Ascending aorta (tissue), 2 donors: ENCODE measurements at regions not wholly inside any gene's neighbourhood (a gene's known extent, or its start where the extent isn't known, plus 50 kb on each side); places are given as distances from the start of the nearest gene placed in this dataset.

ENCODE experiments used
- DNase-seq, 2 donors: peaks; one replicate each; pipeline ENCODE4 v3.0.0-alpha.2; 2019; ENCODE audit warnings: low spot score in 2 of 2
- H3K27ac ChIP-seq, 2 donors: fragments of 200-600 bp; sonication (generic); one replicate each; pipeline ENCODE4 v1.5.1; 2016 to 2017; ENCODE audit warnings: mild to moderate bottlenecking in 1 of 2
- H3K27me3 ChIP-seq: fragments of 200-600 bp; sonication (generic); one replicate; pipeline ENCODE4 v1.5.1; 2017
- H3K36me3 ChIP-seq, 2 donors: fragments of 200-600 bp; sonication (generic); one replicate each; pipeline ENCODE4 v1.5.1; 2016
- H3K4me1 ChIP-seq, 2 donors: fragments of 200-600 bp; sonication (generic); one replicate each; pipeline ENCODE4 v1.5.1; 2016 to 2017; ENCODE audit warnings: mild to moderate bottlenecking in 1 of 2
- H3K4me3 ChIP-seq, 2 donors: fragments of 200-600 bp; sonication (generic); one replicate each; pipeline ENCODE4 v1.5.1; 2016 to 2017; ENCODE audit warnings: mild to moderate bottlenecking in 1 of 2
- H3K9me3 ChIP-seq, 2 donors: fragments of 200-600 bp; sonication (generic); one replicate each; pipeline ENCODE4 v1.5.1; 2016
- CTCF ChIP-seq, 3 experiments: fragments of 200-600 bp in 2 of 3; fragments of 450-650 bp in 1 of 3; sonication (generic) in 2 of 3; IDR thresholded peaks; one replicate each; pipeline ENCODE4 v1.5.1; 2016 to 2019; ENCODE audit warnings: antibody characterized with exemption in 3 of 3, mild to moderate bottlenecking in 1 of 3, moderate library complexity in 1 of 3
- intact Hi-C: fragments of 100-400 bp; cut with DNase I; formaldehyde crosslinking; loops from one replicate; pipeline ENCODE4 v1.15.1; 2023

DNA sequence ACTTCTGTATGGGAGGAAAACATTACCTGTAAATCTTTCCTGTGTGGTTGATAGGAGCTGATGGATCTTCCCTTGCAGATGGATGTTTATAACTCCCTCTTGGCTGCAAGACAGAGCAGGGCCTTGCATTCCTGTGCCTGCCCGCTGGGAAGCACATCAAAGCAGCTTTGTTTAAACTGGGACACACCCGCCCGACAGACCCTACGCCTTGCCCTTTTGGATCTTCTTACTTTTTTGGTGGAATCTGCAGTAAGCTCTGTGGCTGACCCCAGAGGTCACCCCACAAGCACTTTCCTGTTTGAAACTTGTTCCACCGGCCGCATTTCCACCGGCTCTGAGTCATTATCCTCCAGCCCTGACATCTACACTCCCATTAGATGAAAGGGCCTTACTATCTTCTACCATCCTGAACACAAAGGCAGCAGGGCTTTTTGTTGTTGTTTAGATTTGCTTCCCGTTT is 244.1 kb upstream of the STT3B start:
- no peak overlapping the region for H3K4me3 ChIP-seq
- DNase-seq, result no peak
- H3K36me3 ChIP-seq, result no peaks in the 10 kb centered on the region
- no peaks in the 10 kb centered on the region for H3K9me3 ChIP-seq
- H3K27ac ChIP-seq, result no peak overlapping the region
- H3K4me1 ChIP-seq, result no peaks in the 10 kb centered on the region
- TF ChIP-seq CTCF (IDR thresholded peaks at IDR 0.05), result no peak
- intact Hi-C loops, result loop anchor here (10.0 kb wide), 1 partner anchor 1854 kb away; no protein-coding TSS in a partner anchor
- H3K27me3 ChIP-seq, result no peaks in the 10 kb centered on the region

- H3K27me3 ChIP-seq, result no peaks in the 10 kb centered on the region
- no peaks in the 10 kb centered on the region for H3K4me1 ChIP-seq
- no peaks in the 10 kb centered on the region for H3K9me3 ChIP-seq
- H3K27ac ChIP-seq, result no peak overlapping the region
- no peak for TF ChIP-seq CTCF (IDR thresholded peaks at IDR 0.05)
- no peak overlapping the region for H3K4me3 ChIP-seq
- intact Hi-C loops, result loop anchor here (10.0 kb wide), 1 partner anchor 1855 kb away; no protein-coding TSS in a partner anchor
- H3K36me3 ChIP-seq, result no peaks in the 10 kb centered on the region
- no peak for DNase-seq
Measured at GRCh38 chr3:31289584-31289983, 243.1 kb upstream of the STT3B start.

GRCh38 chr3:31290046-31290445 is 242.7 kb upstream of the STT3B start:
- no peaks in the 10 kb centered on the region for H3K9me3 ChIP-seq
- no peak overlapping the region for H3K27ac ChIP-seq
- intact Hi-C loops, result no loop called here
- TF ChIP-seq CTCF (IDR thresholded peaks at IDR 0.05), result no peak
- H3K27me3 ChIP-seq, result no peaks in the 10 kb centered on the region
- H3K4me1 ChIP-seq, result no peaks in the 10 kb centered on the region
- DNase-seq, result no peak
- no peak overlapping the region for H3K4me3 ChIP-seq
- no peaks in the 10 kb centered on the region for H3K36me3 ChIP-seq

DNA sequence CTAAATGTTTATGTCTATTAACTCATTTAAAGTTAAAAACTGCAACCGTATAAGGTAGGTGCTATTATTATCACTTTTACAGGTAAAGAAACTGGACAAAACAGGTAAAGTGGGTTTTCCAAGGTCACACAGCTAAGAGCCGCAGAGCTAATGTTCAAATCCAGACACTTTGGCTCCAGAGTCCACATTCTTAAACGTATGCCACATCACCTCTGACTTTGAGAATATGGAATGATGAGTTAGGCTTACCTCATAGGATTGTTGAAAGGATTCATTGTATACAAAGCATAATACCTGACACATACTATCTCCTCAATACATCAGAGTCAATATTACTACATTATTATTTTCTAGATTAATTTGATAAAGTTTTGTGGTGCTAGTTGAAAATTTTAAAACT is 240.9 kb upstream of the STT3B start:
- Histone ChIP-seq H3K27ac (no peak overlapping the region), H3K4me1 (no peaks in the 10 kb centered on the region), H3K4me3 (no peak overlapping the region), H3K9me3 (no peaks in the 10 kb centered on the region), H3K36me3 (no peaks in the 10 kb centered on the region), H3K27me3 (no peaks in the 10 kb centered on the region)
- no peak for TF ChIP-seq CTCF (IDR thresholded peaks at IDR 0.05)
- intact Hi-C loops, result no loop called here
- no peak for DNase-seq

DNA sequence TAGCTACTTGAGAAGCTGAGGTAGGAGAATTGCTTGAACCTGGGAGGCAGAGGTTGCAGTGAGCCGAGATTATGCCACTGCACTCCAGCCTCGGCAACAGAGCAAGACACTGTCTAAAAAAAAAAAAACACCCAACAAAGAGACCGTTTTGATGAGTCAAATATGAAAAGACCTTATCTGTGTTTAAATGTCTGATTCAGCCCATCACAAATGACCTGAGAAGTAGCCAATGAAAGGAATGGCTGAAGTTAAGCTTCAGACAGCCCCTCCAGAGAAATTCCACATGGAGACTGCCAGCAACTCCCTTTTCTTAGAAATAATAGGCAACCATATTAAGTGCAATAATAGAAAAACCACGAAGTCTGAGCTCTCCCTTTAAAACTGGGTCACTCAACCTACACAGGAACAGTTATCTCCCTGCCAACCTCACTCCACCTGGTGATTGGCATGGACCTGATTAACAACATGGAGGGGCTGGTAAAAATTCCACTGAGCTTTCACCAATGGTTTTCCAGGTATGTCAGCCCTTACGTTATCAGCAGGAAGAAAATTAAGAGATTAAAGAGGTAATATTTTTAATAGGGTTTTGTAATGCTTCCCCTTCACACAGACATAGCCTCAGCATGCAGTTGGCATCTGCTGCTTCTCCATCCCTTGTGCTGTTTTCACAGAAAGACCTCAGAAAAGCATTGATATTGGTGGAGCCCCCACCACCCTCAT is 238.1 kb upstream of the STT3B start:
- Histone ChIP-seq H3K9me3 (no peaks in the 10 kb centered on the region), H3K27me3 (no peaks in the 10 kb centered on the region), H3K4me3 (no peak overlapping the region), H3K27ac (no peak overlapping the region), H3K4me1 (no peaks in the 10 kb centered on the region), H3K36me3 (no peaks in the 10 kb centered on the region)
- TF ChIP-seq CTCF (IDR thresholded peaks at IDR 0.05), result no peak
- intact Hi-C loops, result no loop called here
- DNase-seq, result no peak
